Endothelial cell (in vitro differentiated cells): ENCODE measurements at regions not wholly inside any gene's neighbourhood (a gene's known extent, or its start where the extent isn't known, plus 50 kb on each side); places are given as distances from the start of the nearest gene placed in this dataset.

ENCODE experiments used
- DNase-seq: peaks from one replicate; pipeline ENCODE4 v3.0.0; 2021; ENCODE audit warnings: low spot score
- H3K27ac Mint-ChIP-seq: one replicate; pipeline ENCODE4 v1.8.0; 2021; ENCODE audit warnings: mixed read lengths, inconsistent platforms; ENCODE audit not compliant: unreplicated experiment
- H3K27me3 Mint-ChIP-seq: one replicate; pipeline ENCODE4 v1.8.0; 2021; ENCODE audit warnings: mild to moderate bottlenecking, moderate library complexity, mixed read lengths, inconsistent platforms; ENCODE audit not compliant: unreplicated experiment
- H3K36me3 Mint-ChIP-seq: one replicate; pipeline ENCODE4 v1.8.0; 2021; ENCODE audit warnings: mild to moderate bottlenecking, low read depth, mixed read lengths, inconsistent platforms; ENCODE audit not compliant: unreplicated experiment
- H3K4me1 Mint-ChIP-seq: one replicate; pipeline ENCODE4 v1.8.0; 2021; ENCODE audit warnings: mild to moderate bottlenecking, mixed read lengths, inconsistent platforms; ENCODE audit not compliant: unreplicated experiment
- H3K4me3 Mint-ChIP-seq: one replicate; pipeline ENCODE4 v1.8.0; 2021; ENCODE audit warnings: mild to moderate bottlenecking, mixed read lengths, inconsistent platforms; ENCODE audit not compliant: unreplicated experiment
- H3K9me3 Mint-ChIP-seq: one replicate; pipeline ENCODE4 v1.8.0; 2021; ENCODE audit warnings: mixed read lengths, inconsistent platforms; ENCODE audit not compliant: unreplicated experiment
- TF ChIP-seq, protein P1 (sequence below): fragments of 200-600 bp; sonication (generic); IDR thresholded peaks from one replicate; pipeline ENCODE4 v1.5.0; 2021; ENCODE audit warnings: antibody characterized with exemption; ENCODE audit not compliant: unreplicated experiment

DNA sequence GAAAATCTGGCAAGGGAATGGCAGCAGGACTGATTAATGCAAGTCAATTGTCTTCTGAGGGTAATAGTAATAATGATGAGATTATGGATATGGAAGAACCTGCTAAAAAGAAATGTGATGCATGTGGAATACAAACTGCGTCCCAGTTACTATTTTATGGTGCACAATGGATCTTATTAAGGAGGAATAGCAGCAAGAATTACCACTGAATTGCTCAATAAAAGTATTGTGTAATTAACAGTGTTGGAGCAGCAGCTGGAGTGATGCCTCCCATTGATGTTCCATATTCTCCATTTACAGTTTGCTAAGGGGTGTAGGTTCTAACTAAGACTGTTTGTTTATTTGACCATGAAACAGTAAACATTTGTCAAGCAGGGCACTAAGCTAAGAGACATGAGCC, 167.9 kb downstream of the HRH4 start:
- DNase-seq = no peak
- Mint-ChIP-seq H3K27me3 (no peaks in the 10 kb centered on the region), H3K27ac (no peak overlapping the region), H3K4me3 (no peak overlapping the region), H3K9me3 (no peaks in the 10 kb centered on the region), H3K36me3 (no peaks in the 10 kb centered on the region), H3K4me1 (peaks cover 4% of the 10 kb centered on the region)
- TF ChIP-seq, protein P1, sequence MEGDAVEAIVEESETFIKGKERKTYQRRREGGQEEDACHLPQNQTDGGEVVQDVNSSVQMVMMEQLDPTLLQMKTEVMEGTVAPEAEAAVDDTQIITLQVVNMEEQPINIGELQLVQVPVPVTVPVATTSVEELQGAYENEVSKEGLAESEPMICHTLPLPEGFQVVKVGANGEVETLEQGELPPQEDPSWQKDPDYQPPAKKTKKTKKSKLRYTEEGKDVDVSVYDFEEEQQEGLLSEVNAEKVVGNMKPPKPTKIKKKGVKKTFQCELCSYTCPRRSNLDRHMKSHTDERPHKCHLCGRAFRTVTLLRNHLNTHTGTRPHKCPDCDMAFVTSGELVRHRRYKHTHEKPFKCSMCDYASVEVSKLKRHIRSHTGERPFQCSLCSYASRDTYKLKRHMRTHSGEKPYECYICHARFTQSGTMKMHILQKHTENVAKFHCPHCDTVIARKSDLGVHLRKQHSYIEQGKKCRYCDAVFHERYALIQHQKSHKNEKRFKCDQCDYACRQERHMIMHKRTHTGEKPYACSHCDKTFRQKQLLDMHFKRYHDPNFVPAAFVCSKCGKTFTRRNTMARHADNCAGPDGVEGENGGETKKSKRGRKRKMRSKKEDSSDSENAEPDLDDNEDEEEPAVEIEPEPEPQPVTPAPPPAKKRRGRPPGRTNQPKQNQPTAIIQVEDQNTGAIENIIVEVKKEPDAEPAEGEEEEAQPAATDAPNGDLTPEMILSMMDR = no peak

DNA sequence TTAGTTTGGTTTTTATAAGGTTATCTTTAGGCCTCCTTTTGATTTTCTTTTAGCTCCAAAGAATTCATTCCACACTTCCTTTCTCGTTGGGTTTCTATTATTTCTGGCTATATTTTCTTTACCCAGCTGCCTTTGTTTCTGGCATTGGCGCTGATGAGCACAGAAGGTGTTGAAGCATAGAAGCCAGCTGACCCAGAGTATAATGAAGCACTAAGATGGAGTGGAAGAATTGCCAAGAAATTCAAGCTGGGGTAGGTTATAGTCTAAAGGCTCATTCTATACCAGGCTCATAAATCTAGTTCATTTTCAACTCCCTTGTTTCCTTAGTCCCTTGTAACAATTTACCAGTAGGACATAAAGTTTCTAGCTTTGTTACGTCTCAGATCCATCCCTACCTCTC, 169.5 kb downstream of the HRH4 start:
- no peak overlapping the region for H3K4me3 Mint-ChIP-seq

DNA sequence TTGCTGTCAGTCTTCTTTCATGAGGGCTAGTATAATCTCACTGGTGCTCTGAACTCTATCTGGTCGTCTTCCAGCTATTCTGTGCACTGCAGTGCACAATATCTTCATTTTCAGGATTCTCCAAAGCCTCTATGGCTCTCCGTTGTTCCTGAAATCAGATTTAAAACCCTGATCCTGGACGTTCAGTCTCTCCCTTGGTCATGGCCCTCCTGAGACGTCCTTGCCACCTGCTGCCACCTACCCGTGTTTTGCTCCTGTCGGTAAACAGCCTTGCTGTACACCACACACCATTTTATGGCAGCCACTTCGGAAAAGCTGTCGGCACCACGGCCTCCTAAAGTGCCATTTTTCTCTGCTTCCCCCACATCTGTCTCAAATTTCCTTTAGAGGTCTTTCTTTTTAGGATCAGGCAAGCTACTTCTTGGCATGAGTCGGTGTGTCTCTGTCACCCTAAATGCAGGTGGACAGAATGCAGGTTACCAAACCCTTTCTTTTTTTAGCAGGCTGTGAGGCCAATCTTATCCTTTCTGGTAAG, 170.0 kb downstream of the HRH4 start:
- no peak for DNase-seq
- Mint-ChIP-seq H3K4me1 (peaks cover 4% of the 10 kb centered on the region), H3K36me3 (no peaks in the 10 kb centered on the region), H3K27me3 (no peaks in the 10 kb centered on the region), H3K4me3 (no peak overlapping the region), H3K27ac (no peak overlapping the region), H3K9me3 (no peaks in the 10 kb centered on the region)
- TF ChIP-seq, protein P1 = no peak

More for the DNA sequence above, 169.5 kb downstream of the HRH4 start:
- DNase-seq = no peak
- TF ChIP-seq, protein P1 = no peak
- Mint-ChIP-seq H3K36me3 (no peaks in the 10 kb centered on the region), H3K4me1 (peaks cover 4% of the 10 kb centered on the region), H3K27me3 (no peaks in the 10 kb centered on the region), H3K27ac (no peak overlapping the region), H3K9me3 (no peaks in the 10 kb centered on the region)

DNA sequence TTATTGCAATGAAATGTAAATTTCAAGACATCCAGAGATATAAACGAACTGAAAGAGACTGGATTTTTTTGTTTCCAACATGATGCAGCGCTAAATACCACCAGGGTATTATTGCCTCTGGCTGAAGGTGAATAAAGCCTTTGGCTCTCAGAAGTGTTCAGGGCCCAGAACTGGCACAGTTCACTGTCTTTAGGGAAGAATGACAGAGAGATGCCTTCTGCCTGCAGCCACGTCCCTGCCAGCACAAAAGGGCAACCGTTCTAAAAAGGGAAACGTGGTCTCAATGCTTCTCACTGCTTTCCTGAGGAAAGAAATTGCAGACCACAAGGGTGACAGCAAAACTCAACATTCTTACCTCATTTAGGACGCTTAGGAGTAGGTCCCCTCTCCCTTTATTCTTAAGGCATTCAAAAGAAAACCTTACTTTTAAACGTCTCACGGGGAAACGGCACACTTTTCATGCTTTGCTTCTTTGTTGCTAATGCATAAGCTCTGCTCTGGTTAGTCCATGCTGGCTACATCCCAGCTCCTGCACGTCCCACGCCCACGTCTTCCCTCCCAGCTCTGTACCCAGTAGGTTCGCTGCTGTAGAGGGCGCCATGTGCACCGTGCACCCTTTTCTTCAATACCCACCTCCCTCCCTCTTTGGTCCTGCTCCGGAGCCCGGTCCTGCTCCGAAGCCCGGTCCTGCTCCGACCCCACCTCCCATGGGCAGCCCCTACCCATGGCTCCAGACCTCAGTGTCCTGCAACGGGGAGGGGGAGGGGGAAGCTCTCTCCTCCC, 171.0 kb downstream of the HRH4 start:
- Mint-ChIP-seq H3K27ac (no peak overlapping the region), H3K4me3 (no peak overlapping the region), H3K36me3 (no peaks in the 10 kb centered on the region), H3K9me3 (no peaks in the 10 kb centered on the region), H3K27me3 (no peaks in the 10 kb centered on the region), H3K4me1 (peaks cover 4% of the 10 kb centered on the region)
- TF ChIP-seq, protein P1 = no peak
- no peak for DNase-seq
